Colonic mucosa (tissue), 4 donors: ENCODE measurements at regions not wholly inside any gene's neighbourhood (a gene's known extent, or its start where the extent isn't known, plus 50 kb on each side); places are given as distances from the start of the nearest gene placed in this dataset.
A peak's percentile ranks its signal among the peaks of the same experiment; 100 is the strongest.

Experiments used
- DNase-seq: peaks from one replicate; pipeline ENCODE4 v3.0.0-alpha.2; 2020
- H3K27ac ChIP-seq: fragments of 200-600 bp; one replicate; pipeline ENCODE4 v1.8.0; 2021
- H3K27me3 ChIP-seq: fragments of 200-600 bp; one replicate; pipeline ENCODE4 v1.8.0; 2021
- H3K36me3 ChIP-seq: fragments of 200-600 bp; one replicate; pipeline ENCODE4 v1.8.0; 2021
- H3K4me1 ChIP-seq: fragments of 200-600 bp; one replicate; pipeline ENCODE4 v1.8.0; 2021; ENCODE audit warnings: mild to moderate bottlenecking
- H3K4me3 ChIP-seq: fragments of 200-600 bp; one replicate; pipeline ENCODE4 v1.8.0; 2021
- H3K9ac ChIP-seq, 2 donors: one replicate each; pipeline ENCODE4 v1.7.0; 2013; ENCODE audit warnings: control low read depth in 2 of 2, low read depth in 2 of 2, low read length in 2 of 2
- H3K9me3 ChIP-seq: fragments of 200-600 bp; one replicate; pipeline ENCODE4 v1.8.0; 2021
- intact Hi-C: fragments of 100-400 bp; cut with DNase I; formaldehyde crosslinking; loops from one replicate; pipeline ENCODE4 v1.14.1; 2022
- TF ChIP-seq, protein P1 (sequence below): fragments of 200-600 bp; IDR thresholded peaks from one replicate; pipeline ENCODE4 v1.8.0; 2022; ENCODE audit warnings: antibody characterized with exemption, mild to moderate bottlenecking
- donor health status: healthy.
- donor health status: DM: no; HTN: no; CAD: no.
- donor health status: DM: no; HTN: no; CAD: no.

DNA sequence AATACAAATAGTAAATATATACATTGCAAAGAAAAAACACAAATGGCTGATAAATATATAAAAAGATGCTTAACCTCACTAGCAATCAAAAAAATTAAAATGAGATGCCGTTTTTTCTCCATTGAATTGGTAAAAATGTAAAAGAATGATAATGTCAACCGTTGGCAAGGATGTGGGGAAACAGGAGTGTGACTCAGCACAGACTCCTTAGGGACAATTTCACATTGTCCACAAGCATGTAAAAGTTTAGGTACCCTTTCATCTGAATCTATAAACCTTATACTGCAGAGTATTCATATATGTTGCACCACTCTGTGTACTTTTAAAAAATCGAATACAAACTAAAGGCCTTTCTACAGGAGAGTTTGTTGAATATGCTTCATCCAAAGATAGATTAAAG is 143.1 kb upstream of the RREB1 start:
- no peaks in the 10 kb centered on the region for H3K36me3 ChIP-seq
- H3K9me3 ChIP-seq = no peaks in the 10 kb centered on the region
- H3K4me1 ChIP-seq = no peaks in the 10 kb centered on the region
- H3K27ac ChIP-seq = no peak overlapping the region
- no peak overlapping the region for H3K4me3 ChIP-seq
- no peaks in the 10 kb centered on the region for H3K27me3 ChIP-seq
- no peak overlapping the region for H3K9ac ChIP-seq
- intact Hi-C loops = no loop called here
- TF ChIP-seq, protein P1, sequence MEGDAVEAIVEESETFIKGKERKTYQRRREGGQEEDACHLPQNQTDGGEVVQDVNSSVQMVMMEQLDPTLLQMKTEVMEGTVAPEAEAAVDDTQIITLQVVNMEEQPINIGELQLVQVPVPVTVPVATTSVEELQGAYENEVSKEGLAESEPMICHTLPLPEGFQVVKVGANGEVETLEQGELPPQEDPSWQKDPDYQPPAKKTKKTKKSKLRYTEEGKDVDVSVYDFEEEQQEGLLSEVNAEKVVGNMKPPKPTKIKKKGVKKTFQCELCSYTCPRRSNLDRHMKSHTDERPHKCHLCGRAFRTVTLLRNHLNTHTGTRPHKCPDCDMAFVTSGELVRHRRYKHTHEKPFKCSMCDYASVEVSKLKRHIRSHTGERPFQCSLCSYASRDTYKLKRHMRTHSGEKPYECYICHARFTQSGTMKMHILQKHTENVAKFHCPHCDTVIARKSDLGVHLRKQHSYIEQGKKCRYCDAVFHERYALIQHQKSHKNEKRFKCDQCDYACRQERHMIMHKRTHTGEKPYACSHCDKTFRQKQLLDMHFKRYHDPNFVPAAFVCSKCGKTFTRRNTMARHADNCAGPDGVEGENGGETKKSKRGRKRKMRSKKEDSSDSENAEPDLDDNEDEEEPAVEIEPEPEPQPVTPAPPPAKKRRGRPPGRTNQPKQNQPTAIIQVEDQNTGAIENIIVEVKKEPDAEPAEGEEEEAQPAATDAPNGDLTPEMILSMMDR = no peak
- no peak for DNase-seq

DNA sequence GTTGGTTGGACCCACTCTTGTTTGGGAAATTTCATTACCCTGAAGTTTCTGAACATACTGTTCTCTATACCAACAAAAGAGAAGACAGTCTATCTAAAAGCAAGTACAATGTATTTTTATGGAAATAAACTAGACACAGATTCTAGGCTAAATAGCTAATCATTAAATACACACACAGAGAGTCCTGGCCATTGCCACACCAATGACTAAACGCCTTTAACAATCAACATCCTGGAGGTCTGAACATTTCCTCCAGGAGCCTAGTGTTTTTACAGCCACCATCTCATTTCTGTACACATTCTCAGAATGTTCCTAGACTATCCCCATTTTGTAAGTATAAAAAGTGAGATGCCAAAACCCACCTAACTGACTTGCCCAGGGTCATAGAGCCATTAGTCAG is 141.6 kb upstream of the RREB1 start:
- Histone ChIP-seq H3K4me3 (no peak overlapping the region), H3K27ac (peak overlapping the region; percentile 32), H3K4me1 (no peaks in the 10 kb centered on the region), H3K9me3 (no peaks in the 10 kb centered on the region), H3K36me3 (no peaks in the 10 kb centered on the region), H3K9ac (no peak overlapping the region), H3K27me3 (no peaks in the 10 kb centered on the region)
- TF ChIP-seq, protein P1 = no peak
- intact Hi-C loops = no loop called here
- no peak for DNase-seq

DNA sequence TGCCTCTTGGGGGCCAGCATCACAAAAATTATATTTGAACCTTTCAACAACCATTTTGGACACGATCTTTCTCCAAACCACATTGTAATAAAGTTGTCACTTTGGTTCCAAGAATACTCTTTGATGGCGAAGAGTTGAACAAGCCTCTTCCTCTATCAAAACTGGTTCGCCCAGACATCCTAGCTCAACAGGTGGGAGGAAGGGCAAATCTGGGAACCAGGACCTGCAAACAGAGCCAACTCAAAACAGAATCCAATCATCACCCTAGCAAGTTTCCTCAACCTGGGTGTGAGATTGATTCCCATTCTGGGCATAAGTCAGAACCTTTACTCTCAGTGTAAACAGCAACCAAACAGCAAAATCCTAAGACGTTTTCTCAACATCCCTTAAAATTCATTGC is 141.2 kb upstream of the RREB1 start:
- Histone ChIP-seq H3K9me3 (no peaks in the 10 kb centered on the region), H3K27ac (peak overlapping the region; percentile 32), H3K36me3 (no peaks in the 10 kb centered on the region), H3K27me3 (no peaks in the 10 kb centered on the region), H3K9ac (no peak overlapping the region), H3K4me3 (no peak overlapping the region), H3K4me1 (no peaks in the 10 kb centered on the region)
- TF ChIP-seq, protein P1 = no peak
- DNase-seq = no peak
- intact Hi-C loops = no loop called here

DNA sequence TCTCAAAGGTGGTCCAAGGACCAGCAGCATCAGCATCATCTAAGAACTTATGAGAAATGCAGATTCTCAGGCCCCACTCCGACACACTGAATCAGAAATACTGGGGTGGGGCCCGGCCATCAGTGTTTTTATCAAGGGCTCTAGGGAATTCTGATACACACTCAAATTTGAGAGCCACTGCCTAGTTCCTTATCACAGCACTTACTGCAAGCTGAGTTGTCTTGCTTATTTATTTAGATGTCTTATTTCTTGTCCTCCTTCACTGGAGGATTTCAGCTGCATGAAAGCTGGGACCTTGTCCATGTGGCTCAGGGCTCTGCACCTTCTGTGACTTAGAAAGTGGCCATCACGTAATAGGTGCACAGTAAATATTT is 139.4 kb upstream of the RREB1 start:
- H3K27me3 ChIP-seq = no peaks in the 10 kb centered on the region
- no peaks in the 10 kb centered on the region for H3K36me3 ChIP-seq
- no peak overlapping the region for H3K4me3 ChIP-seq
- no peak for DNase-seq
- no peak overlapping the region for H3K9ac ChIP-seq
- H3K27ac ChIP-seq = peak overlapping the region; percentile 79
- no peaks in the 10 kb centered on the region for H3K9me3 ChIP-seq
- TF ChIP-seq, protein P1 = no peak
- H3K4me1 ChIP-seq = no peaks in the 10 kb centered on the region
- intact Hi-C loops = no loop called here

DNA sequence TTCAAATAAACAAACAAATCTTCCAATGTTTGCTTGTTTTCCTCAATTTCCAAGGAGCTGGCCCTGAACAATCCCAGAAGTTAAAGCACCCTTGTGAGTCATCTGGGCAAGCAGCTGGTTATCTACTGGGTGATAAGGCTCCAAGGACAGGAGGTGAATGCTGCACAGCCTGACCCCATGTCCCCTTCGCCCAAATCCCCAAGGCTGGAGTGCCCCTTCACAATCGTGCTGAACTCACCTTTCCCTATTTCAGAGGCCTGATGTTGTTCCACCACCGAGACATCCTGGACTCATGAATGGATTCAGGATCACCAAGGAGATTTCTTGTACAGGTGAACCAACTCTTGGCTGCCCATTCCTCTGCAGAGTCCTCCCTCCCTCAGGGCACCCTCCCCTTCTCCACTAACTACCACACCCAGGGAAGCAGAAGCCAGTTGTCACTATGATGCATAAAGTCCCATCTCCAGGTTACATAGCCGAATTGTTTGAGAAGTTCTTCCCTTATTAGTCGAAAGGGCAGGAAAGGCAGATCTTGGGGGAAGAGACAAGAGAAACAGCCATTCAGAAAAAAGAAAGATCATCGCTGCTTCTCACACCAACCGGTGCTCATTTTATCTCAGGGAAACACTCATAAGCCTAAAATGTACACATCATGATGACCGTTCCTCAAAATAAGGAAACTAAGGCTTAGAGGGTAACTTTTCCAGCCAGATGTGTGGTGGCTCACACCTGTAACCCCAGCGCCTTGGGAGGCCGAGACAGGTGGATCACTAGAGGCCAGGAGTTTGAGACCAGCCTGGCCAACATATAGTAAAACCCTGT is 138.8 kb upstream of the RREB1 start:
- peak; percentile 41 for DNase-seq
- Histone ChIP-seq H3K27ac (peak overlapping the region; percentile 79), H3K4me1 (no peaks in the 10 kb centered on the region), H3K9ac (peak overlapping the region in 1 of 2 donors; percentile 57), H3K4me3 (no peak overlapping the region), H3K36me3 (no peaks in the 10 kb centered on the region), H3K27me3 (no peaks in the 10 kb centered on the region), H3K9me3 (no peaks in the 10 kb centered on the region)
- intact Hi-C loops = no loop called here
- TF ChIP-seq, protein P1 = no peak
